HepG2 (cell line): ENCODE measurements at regions not wholly inside any gene's neighbourhood (a gene's known extent, or its start where the extent isn't known, plus 50 kb on each side); places are given as distances from the start of the nearest gene placed in this dataset.

ENCODE experiments used
- ATAC-seq: fragments of 200-7000 bp; cut with Tn5 transposase; 3 replicates; pipeline ENCODE4 v1.9.1; 2020; ENCODE audit warnings: mild to moderate bottlenecking, moderate library complexity
- BruUV-seq: library from RNA; stranded (reverse); fragments of 400-500 nt; replicated peaks from 2 replicates; lab custom pipeline; 2021; lab: Mats Ljungman, UMichigan
- CTCF ChIA-PET: fragments of 300-600 bp; formaldehyde crosslinking; extraction: SDS; loops from one replicate; lab custom pipeline; 2021; ENCODE audit warnings: low total read pairs, inconsistent platforms, low intra/inter-chr PET ratio; lab: Yijun Ruan, JAX
- POLR2A ChIA-PET: fragments of 350-600 bp; sonication (Branson Sonifier 250); formaldehyde crosslinking; loops from one replicate; lab custom pipeline; 2020; ENCODE audit warnings: antibody characterized with exemption, inconsistent platforms; lab: Yijun Ruan, JAX
- DNase-seq: peaks from one replicate; pipeline ENCODE4 v3.0.0-alpha.2; 2015; ENCODE audit warnings: low spot score
- FAIRE-seq: peaks from 3 replicates; lab custom pipeline; 2011; peaks lifted over from hg19 to GRCh38; lab: Jason Lieb, UNC
- H2AFZ ChIP-seq: one replicate; pipeline ENCODE4 v1.6.1; 2011; ENCODE audit warnings: low read length, inconsistent platforms
- H3K27ac ChIP-seq: fragments of 300-600 bp; 3 replicates; pipeline ENCODE4 v1.8.0; 2011; ENCODE audit warnings: mixed run types, mild to moderate bottlenecking, mixed read lengths, low read length, inconsistent platforms; ENCODE audit not compliant: insufficient read depth; ENCODE audit errors: extremely low read length
- H3K27me3 ChIP-seq, 2 experiments: fragments of 200-600 bp in 1 of 2; 2 replicates in 1 of 2; 3 replicates in 1 of 2; pipeline versions ENCODE4 v1.6.0 to v1.8.0; 2011; ENCODE audit warnings: low read length in 2 of 2, mild to moderate bottlenecking in 2 of 2, moderate library complexity in 2 of 2, inconsistent platforms in 1 of 2; ENCODE audit not compliant: insufficient read depth in 2 of 2, control insufficient read depth in 1 of 2
- H3K36me3 ChIP-seq, 2 experiments: fragments of 200-600 bp in 1 of 2; replicated peaks in 1 of 2; 2 replicates in 1 of 2; 3 replicates in 1 of 2; pipeline versions ENCODE4 v1.5.1 to v1.8.0; 2011; ENCODE audit warnings: low read length in 2 of 2, inconsistent platforms in 1 of 2; ENCODE audit not compliant: insufficient read depth in 2 of 2, control insufficient read depth in 1 of 2
- H3K4me1 ChIP-seq: 2 replicates; pipeline ENCODE4 v1.5.1; 2012; ENCODE audit warnings: low read length, inconsistent platforms; ENCODE audit not compliant: insufficient read depth
- H3K4me2 ChIP-seq: 2 replicates; pipeline ENCODE4 v1.6.0; 2011; ENCODE audit warnings: low read depth, low read length, inconsistent platforms
- H3K4me3 ChIP-seq, 3 experiments: fragments of 200-600 bp in 1 of 3; sonication (generic), shearing (Covaris generic) in 1 of 3; replicated peaks in 1 of 3; 2 replicates each; pipeline ENCODE4 v1.5.1; 2011 to 2016; ENCODE audit warnings: low read length in 3 of 3, inconsistent platforms in 2 of 3, low read depth in 2 of 3, mild to moderate bottlenecking in 2 of 3, control low read depth in 1 of 3, mixed read lengths in 1 of 3; ENCODE audit not compliant: insufficient read depth in 1 of 3
- H3K79me2 ChIP-seq: one replicate; pipeline ENCODE4 v1.6.1; 2011; ENCODE audit warnings: low read length, inconsistent platforms; ENCODE audit not compliant: insufficient read depth
- H3K9ac ChIP-seq: 2 replicates; pipeline ENCODE4 v1.6.0; 2011; ENCODE audit warnings: mild to moderate bottlenecking, low read depth, low read length, inconsistent platforms; ENCODE audit not compliant: insufficient read depth
- H3K9me3 ChIP-seq: 2 replicates; pipeline ENCODE4 v1.5.1; 2012; ENCODE audit warnings: mild to moderate bottlenecking, low read length
- H4K20me1 ChIP-seq: 2 replicates; pipeline ENCODE4 v1.6.0; 2011; ENCODE audit warnings: inconsistent platforms, mild to moderate bottlenecking, low read length, moderate library complexity; ENCODE audit not compliant: insufficient read depth
- BCL6 ChIP-seq: IDR thresholded peaks from 2 replicates; pipeline ENCODE4 v1.6.1; 2016; ENCODE audit warnings: missing genetic modification reagents, missing compliant biosample characterization
- CREB3 ChIP-seq: sonication (generic); formaldehyde crosslinking; IDR thresholded peaks from 2 replicates; pipeline ENCODE4 v1.5.0; 2020; ENCODE audit warnings: missing genetic modification reagents
- FOSL2 ChIP-seq: sonication (generic); formaldehyde crosslinking; IDR thresholded peaks from 2 replicates; pipeline ENCODE4 v1.4.0; 2020; ENCODE audit warnings: missing genetic modification reagents
- HMGA1 ChIP-seq: sonication (generic); formaldehyde crosslinking; conservative IDR thresholded peaks from 2 replicates; pipeline ENCODE4 v1.4.0; 2020; ENCODE audit warnings: missing genetic modification reagents
- MBD4 ChIP-seq: IDR thresholded peaks from 2 replicates; pipeline ENCODE4 v1.6.1; 2012; ENCODE audit warnings: low read length, inconsistent platforms, borderline replicate concordance
- NFIB ChIP-seq: sonication (generic); formaldehyde crosslinking; IDR thresholded peaks from 2 replicates; pipeline ENCODE4 v1.9.0; 2021; ENCODE audit warnings: missing genetic modification reagents, mild to moderate bottlenecking, borderline replicate concordance
- NFKBIZ ChIP-seq: IDR thresholded peaks from 2 replicates; pipeline ENCODE4 v1.6.1; 2018; ENCODE audit warnings: missing genetic modification reagents, missing compliant biosample characterization
- PAF1 ChIP-seq: IDR thresholded peaks from 2 replicates; pipeline ENCODE4 v1.6.1; 2016; ENCODE audit warnings: missing genetic modification reagents, missing compliant biosample characterization
- PBX3 ChIP-seq: sonication (generic); formaldehyde crosslinking; IDR thresholded peaks from 2 replicates; pipeline ENCODE4 v1.8.1; 2023; ENCODE audit warnings: missing genetic modification reagents, inconsistent platforms, borderline replicate concordance
- POLR2AphosphoS2 ChIP-seq: IDR thresholded peaks from 2 replicates; pipeline ENCODE4 v1.6.1; 2011; ENCODE audit warnings: low read depth, low read length, improper control_type of control experiment
- SKIL ChIP-seq: sonication (generic); formaldehyde crosslinking; IDR thresholded peaks from 2 replicates; pipeline ENCODE4 v1.8.0; 2022; ENCODE audit warnings: missing genetic modification reagents, mild to moderate bottlenecking, moderate library complexity, borderline replicate concordance
- SP5 ChIP-seq: IDR thresholded peaks from 2 replicates; pipeline ENCODE4 v1.6.1; 2016; ENCODE audit warnings: low read depth, borderline replicate concordance
- ZBTB49 ChIP-seq: sonication (generic); formaldehyde crosslinking; IDR thresholded peaks from 2 replicates; pipeline ENCODE4 v1.4.0; 2020; ENCODE audit warnings: missing genetic modification reagents, borderline replicate concordance
- ZNF362 ChIP-seq: sonication (generic); formaldehyde crosslinking; IDR thresholded peaks from 2 replicates; pipeline ENCODE4 v1.4.0; 2020; ENCODE audit warnings: missing genetic modification reagents, mild to moderate bottlenecking, borderline replicate concordance
- ZNF484 ChIP-seq: sonication (generic); formaldehyde crosslinking; IDR thresholded peaks from 2 replicates; pipeline ENCODE4 v1.5.1; 2020; ENCODE audit warnings: mild to moderate bottlenecking, low read depth, missing genetic modification reagents, borderline replicate concordance
- ZNF510 ChIP-seq: sonication (generic); formaldehyde crosslinking; IDR thresholded peaks from 2 replicates; pipeline ENCODE4 v1.4.0; 2020; ENCODE audit warnings: low read depth, mild to moderate bottlenecking, missing genetic modification reagents
- ZNF558 ChIP-seq: sonication (generic); formaldehyde crosslinking; IDR thresholded peaks from 2 replicates; pipeline ENCODE4 v1.9.0; 2022; ENCODE audit warnings: mild to moderate bottlenecking, missing genetic modification reagents, borderline replicate concordance
- ZNF720 ChIP-seq: sonication (generic); formaldehyde crosslinking; IDR thresholded peaks from 2 replicates; pipeline ENCODE4 v1.4.0; 2020; ENCODE audit warnings: missing genetic modification reagents
- WGBS: methylation state at CpG from one replicate; pipeline ENCODE4 v1.1.6; 2017; ENCODE audit warnings: low lambda C conversion rate; 5-methylcytosine and 5-hydroxymethylcytosine counted together
- in situ Hi-C: cut with HindIII; loops from 2 replicates; pipeline ENCODE4 v1.10.0; 2017; ENCODE audit warnings: low pct_unique_long_range_greater_than_20kb; ENCODE audit not compliant: extremely low pct_ligation_motif_present
- intact Hi-C: fragments of 100-400 bp; cut with micrococcal nuclease; formaldehyde crosslinking; loops from one replicate; pipeline ENCODE4 v1.10.0; 2022; ENCODE audit not compliant: unreplicated experiment

GRCh38 chr7:1346851-1347250 is 112.4 kb downstream of the MICALL2 start:
- WGBS, result 30% methylated on average over 9 of the region's 12 CpGs
- Histone ChIP-seq H3K4me3 (no peak overlapping the region), H3K27me3 (peaks cover 8 to 78% of the 10 kb centered on the region in 2 experiments), H3K27ac (no peak overlapping the region), H4K20me1 (no peaks in the 10 kb centered on the region), H3K36me3 (no peaks in the 10 kb centered on the region), H3K9ac (no peak overlapping the region), H3K4me1 (no peaks in the 10 kb centered on the region), H3K79me2 (no peaks in the 10 kb centered on the region), H3K9me3 (no peaks in the 10 kb centered on the region), H3K4me2 (no peak overlapping the region), H2AFZ (no peak overlapping the region)
- FAIRE-seq (no peak), ATAC-seq (no peak), DNase-seq (no peak)
- in situ Hi-C loops, result no loop called here
- CTCF ChIA-PET, result no interaction called here
- no TSS peak for BruUV-seq
- intact Hi-C loops, result no loop called here
- TF ChIP-seq NFKBIZ (CRISPR knock-in tag) (no peak), ZNF720 (no peak), ZNF558 (no peak), PAF1 (CRISPR knock-in tag) (no peak), NFIB (CRISPR knock-in tag) (no peak), ZBTB49 (CRISPR knock-in tag) (no peak), ZNF484 (CRISPR knock-in tag) (no peak), HMGA1 (CRISPR knock-in tag) (no peak), CREB3 (CRISPR knock-in tag) (no peak), PBX3 (CRISPR knock-in tag) (no peak), MBD4 (no peak), SP5 (CRISPR knock-in tag) (no peak), POLR2AphosphoS2 (no peak), ZNF362 (CRISPR knock-in tag) (no peak), FOSL2 (CRISPR knock-in tag) (no peak), SKIL (no peak), ZNF510 (CRISPR knock-in tag) (no peak), BCL6 (CRISPR knock-in tag) (no peak)
- POLR2A ChIA-PET, result no interaction called here
